ENCODE measurements at regions not wholly inside any gene's neighbourhood (a gene's known extent, or its start where the extent isn't known, plus 50 kb on each side); places are given as distances from the start of the nearest gene placed in this dataset.
A peak's percentile ranks its signal among the peaks of the same experiment; 100 is the strongest.

- no peak overlapping the region for H3K27ac ChIP-seq (ENCODE audit: extremely low read depth, low read depth, low read length)
- no peaks in the 10 kb centered on the region for H3K4me1 ChIP-seq (ENCODE audit: control insufficient read depth, insufficient read depth, low read length)
Observed at GRCh38 chr9:12141422-12141821, 551.8 kb upstream of the TYRP1 start.

GRCh38 chr9:12155401-12156134 lies 537.6 kb upstream of the TYRP1 start:
- Histone ChIP-seq H3K4me3 (ENCODE audit: low read depth, low read length) (no peak overlapping the region), H3K27ac (ENCODE audit: extremely low read depth, low read depth, low read length) (no peak overlapping the region), H3K9me3 (ENCODE audit: control insufficient read depth, insufficient read depth, low read depth, low read length) (no peaks in the 10 kb centered on the region), H3K36me3 (ENCODE audit: control insufficient read depth in 2 of 2, insufficient read depth in 1 of 2, low read length in 2 of 2) (no peaks in the 10 kb centered on the region), H3K4me1 (ENCODE audit: control insufficient read depth, insufficient read depth, low read length) (no peaks in the 10 kb centered on the region)
- TF ChIP-seq ZNF239 (tag by site-specific recombination; IDR thresholded peaks at IDR 0.05), result no peak
- no peak for TF ChIP-seq ZNF548 (tag by site-specific recombination; IDR thresholded peaks at IDR 0.05)
- TF ChIP-seq ZNF585B (tag by site-specific recombination; IDR thresholded peaks at IDR 0.05), result no peak
- no peak for TF ChIP-seq SP7 (tag by site-specific recombination; IDR thresholded peaks at IDR 0.05)
- TF ChIP-seq YY1 (tag by site-specific recombination; IDR thresholded peaks at IDR 0.05), result no peak
- TF ChIP-seq ZNF473 (tag by site-specific recombination; IDR thresholded peaks at IDR 0.05), result no peak
- TF ChIP-seq ZNF488 (tag by site-specific recombination; IDR thresholded peaks at IDR 0.05), result no peak
- no peak for TF ChIP-seq ZNF184 (tag by site-specific recombination; IDR thresholded peaks at IDR 0.05)
- no peak for TF ChIP-seq ZFP41 (tag by site-specific recombination; IDR thresholded peaks at IDR 0.05; ENCODE audit: borderline replicate concordance)
- no peak for TF ChIP-seq ZNF146 (tag by site-specific recombination; IDR thresholded peaks at IDR 0.05)
- TF ChIP-seq ZBTB20 (tag by site-specific recombination; IDR thresholded peaks at IDR 0.05), result no peak
- TF ChIP-seq BCL11A (tag by site-specific recombination; IDR thresholded peaks at IDR 0.05; ENCODE audit: low read depth), result no peak
- TF ChIP-seq ZSCAN23 (tag by site-specific recombination; IDR thresholded peaks at IDR 0.05), result no peak
- no peak for TF ChIP-seq ZNF274 (IDR thresholded peaks at IDR 0.05; ENCODE audit: low read length)
- TF ChIP-seq ZNF274 (tag by site-specific recombination; IDR thresholded peaks at IDR 0.05; ENCODE audit: borderline replicate concordance), result no peak
- ChIA-PET CTCF (no interaction called here), POLR2A (no interaction called here)

More at GRCh38 chr9:12141422-12141821, 551.8 kb upstream of the TYRP1 start:
- H3K9me3 ChIP-seq (ENCODE audit: control insufficient read depth, insufficient read depth, low read depth, low read length), result no peaks in the 10 kb centered on the region
- CTCF ChIA-PET, result interaction anchor here (0.6 kb wide), 1 partner anchor 25 kb away, joined by 3 read pairs; no protein-coding TSS in a partner anchor
- POLR2A ChIA-PET, result no interaction called here
- TF ChIP-seq ZSCAN5A (tag by site-specific recombination; IDR thresholded peaks at IDR 0.05), result no peak
- no peak for TF ChIP-seq TCF7L2 (IDR thresholded peaks at IDR 0.05; ENCODE audit: borderline replicate concordance, low read depth, low read length)
- no peak for TF ChIP-seq SP3 (tag by site-specific recombination; IDR thresholded peaks at IDR 0.05)
- no peak for TF ChIP-seq ZBTB6 (tag by site-specific recombination; IDR thresholded peaks at IDR 0.05)
- TF ChIP-seq ZNF658 (tag by site-specific recombination; IDR thresholded peaks at IDR 0.05), result no peak
- TF ChIP-seq OVOL3 (tag by site-specific recombination; IDR thresholded peaks at IDR 0.05), result no peak
- no peak for TF ChIP-seq ZBTB21 (tag by site-specific recombination; IDR thresholded peaks at IDR 0.05)
- TF ChIP-seq ZNF157 (tag by site-specific recombination; IDR thresholded peaks at IDR 0.05), result no peak
- TF ChIP-seq SETDB1 (IDR thresholded peaks at IDR 0.05; ENCODE audit: insufficient read length, low read length), result peak; percentile 78
- no peaks in the 10 kb centered on the region for H3K36me3 ChIP-seq (ENCODE audit: control insufficient read depth in 2 of 2, insufficient read depth in 1 of 2, low read length in 2 of 2)
- H3K4me3 ChIP-seq (ENCODE audit: low read depth, low read length), result no peak overlapping the region

Data from HEK293 (cell line).